Spinal cord (tissue), 9 donors: ENCODE measurements at regions not wholly inside any gene's neighbourhood (a gene's known extent, or its start where the extent isn't known, plus 50 kb on each side); places are given as distances from the start of the nearest gene placed in this dataset.

ENCODE experiments used
- DNase-seq, 6 donors: peaks; one replicate each; pipeline versions ENCODE4 v3.0.0 to v3.0.0-alpha.2; 2013 to 2015; ENCODE audit warnings: low spot score in 6 of 6, low read depth in 4 of 6
- H3K27ac ChIP-seq: one replicate; pipeline ENCODE4 v1.5.1; 2013; ENCODE audit warnings: low read depth, low read length, control low read depth
- H3K27me3 ChIP-seq: one replicate; pipeline ENCODE4 v1.6.1; 2013; ENCODE audit warnings: low read length; ENCODE audit not compliant: control insufficient read depth, insufficient read depth
- H3K36me3 ChIP-seq: one replicate; pipeline ENCODE4 v1.6.1; 2013; ENCODE audit warnings: low read length; ENCODE audit not compliant: control insufficient read depth, insufficient read depth
- H3K4me1 ChIP-seq: one replicate; pipeline ENCODE4 v1.6.1; 2013; ENCODE audit warnings: low read length; ENCODE audit not compliant: control insufficient read depth, insufficient read depth
- H3K4me3 ChIP-seq: one replicate; pipeline ENCODE4 v1.5.1; 2013; ENCODE audit warnings: low read depth, low read length, control low read depth
- H3K9me3 ChIP-seq: one replicate; pipeline ENCODE4 v1.6.1; 2013; ENCODE audit warnings: low read length; ENCODE audit not compliant: control insufficient read depth, insufficient read depth
- WGBS: methylation state at CpG from one replicate; pipeline ENCODE4 v1.1.5; 2013; ENCODE audit warnings: missing lambda C conversion rate; ENCODE audit not compliant: insufficient coverage; 5-methylcytosine and 5-hydroxymethylcytosine counted together
- donor health status: healthy.

GRCh38 chr10:47247148-47248059 is 52.6 kb upstream of the GDF10 start:
- Histone ChIP-seq H3K4me1 (no peaks in the 10 kb centered on the region), H3K36me3 (no peaks in the 10 kb centered on the region), H3K27ac (no peak overlapping the region), H3K27me3 (no peaks in the 10 kb centered on the region), H3K4me3 (no peak overlapping the region), H3K9me3 (no peaks in the 10 kb centered on the region)
- 93% methylated on average over 10 of the region's 13 CpGs for WGBS
- no peak for DNase-seq

- no peak overlapping the region for H3K4me3 ChIP-seq
- 92% methylated on average over 6 of the region's 8 CpGs for WGBS
- DNase-seq = no peak
- no peak overlapping the region for H3K27ac ChIP-seq
- no peaks in the 10 kb centered on the region for H3K9me3 ChIP-seq
- H3K36me3 ChIP-seq = no peaks in the 10 kb centered on the region
- H3K4me1 ChIP-seq = peaks cover 1% of the 10 kb centered on the region
- no peaks in the 10 kb centered on the region for H3K27me3 ChIP-seq
These were observed 51.5 kb upstream of the GDF10 start for GRCh38 chr10:47248386-47249090.

GRCh38 chr10:47249881-47250280 is 50.1 kb upstream of the GDF10 start:
- H3K9me3 ChIP-seq = no peaks in the 10 kb centered on the region
- H3K27me3 ChIP-seq = no peaks in the 10 kb centered on the region
- WGBS = 85% methylated on average over 4 of the region's 4 CpGs
- DNase-seq = no peak
- no peak overlapping the region for H3K27ac ChIP-seq
- no peak overlapping the region for H3K4me3 ChIP-seq
- no peaks in the 10 kb centered on the region for H3K36me3 ChIP-seq
- peaks cover 10% of the 10 kb centered on the region for H3K4me1 ChIP-seq
